B cell (primary cell): ENCODE measurements at regions not wholly inside any gene's neighbourhood (a gene's known extent, or its start where the extent isn't known, plus 50 kb on each side); places are given as distances from the start of the nearest gene placed in this dataset.
A peak's percentile ranks its signal among the peaks of the same experiment; 100 is the strongest.

Source experiments
- ATAC-seq: fragments of 200-7000 bp; cut with Tn5 transposase; one replicate; pipeline ENCODE4 v1.10.0; 2021; ENCODE audit warnings: low read depth, mild to moderate bottlenecking, moderate number of reproducible peaks, moderate library complexity
- CTCF ChIA-PET: fragments of 350-600 bp; sonication (Branson Sonifier 250); formaldehyde crosslinking; loops from one replicate; lab custom pipeline; 2021; ENCODE audit warnings: antibody characterized with exemption, inconsistent platforms; lab: Charles Lee
- POLR2A ChIA-PET: fragments of 350-600 bp; sonication (Branson Sonifier 250); formaldehyde crosslinking; loops from one replicate; lab custom pipeline; 2021; ENCODE audit warnings: antibody characterized with exemption; lab: Charles Lee
- DNase-seq: peaks from one replicate; pipeline ENCODE4 v3.0.0; 2013
- H2AFZ ChIP-seq: 2 replicates; pipeline ENCODE4 v1.6.1; 2012; ENCODE audit warnings: mild to moderate bottlenecking, low read depth, low read length; ENCODE audit not compliant: insufficient read depth, poor library complexity, severe bottlenecking
- H3K27ac ChIP-seq, 2 donors: 1 replicate in 1 of 2; 2 replicates in 1 of 2; pipeline ENCODE4 v1.5.1; 2012 to 2013; ENCODE audit warnings: low read length in 2 of 2, mild to moderate bottlenecking in 2 of 2, moderate library complexity in 1 of 2
- H3K27me3 ChIP-seq, 4 experiments: fragments of 200-600 bp in 1 of 4; sonication (generic) in 1 of 4; replicated peaks in 1 of 4; 1 replicate in 2 of 4; 2 replicates in 2 of 4; pipeline versions ENCODE4 v1.6.1 to v1.7.0; 2013 to 2016; ENCODE audit warnings: low read length in 3 of 4, mild to moderate bottlenecking in 2 of 4, mixed read lengths in 1 of 4, moderate library complexity in 1 of 4; ENCODE audit not compliant: insufficient read depth in 4 of 4, control insufficient read depth in 3 of 4; ENCODE audit errors: control extremely low read depth in 1 of 4
- H3K36me3 ChIP-seq, 2 experiments: replicated peaks in 1 of 2; 1 replicate in 1 of 2; 2 replicates in 1 of 2; pipeline versions ENCODE4 v1.6.1 to v1.7.1; 2013; ENCODE audit warnings: low read length in 1 of 2; ENCODE audit not compliant: insufficient read depth in 2 of 2, control insufficient read depth in 1 of 2; ENCODE audit errors: control extremely low read depth in 1 of 2, extremely low read depth in 1 of 2
- H3K4me1 ChIP-seq, 2 donors: fragments of 200-600 bp in 1 of 2; sonication (generic) in 1 of 2; 1 replicate in 1 of 2; 2 replicates in 1 of 2; pipeline versions ENCODE4 v1.5.1 to v1.6.1; 2013 to 2017; ENCODE audit warnings: low read length in 2 of 2; ENCODE audit not compliant: control insufficient read depth in 2 of 2, insufficient read depth in 2 of 2
- H3K4me2 ChIP-seq: replicated peaks from 2 replicates; pipeline ENCODE3; 2012; ENCODE audit warnings: mild to moderate bottlenecking, low read depth, low read length; ENCODE audit not compliant: poor library complexity, severe bottlenecking
- H3K4me3 ChIP-seq, 5 experiments: fragments of 200-600 bp in 1 of 5; sonication (generic) in 1 of 5; 1 replicate in 3 of 5; 2 replicates in 2 of 5; pipeline versions ENCODE4 v1.5.1 to v1.7.0; 2011 to 2016; ENCODE audit warnings: low read length in 4 of 5, mild to moderate bottlenecking in 4 of 5, low read depth in 2 of 5, control low read depth in 1 of 5, moderate library complexity in 1 of 5; ENCODE audit not compliant: insufficient read depth in 1 of 5; ENCODE audit errors: control extremely low read depth in 1 of 5, extremely low read depth in 1 of 5
- H3K79me2 ChIP-seq: fragments of 200-600 bp; sonication (generic); one replicate; pipeline ENCODE4 v1.6.0; 2016; ENCODE audit warnings: low read length; ENCODE audit not compliant: control insufficient read depth, insufficient read depth
- H3K9ac ChIP-seq: fragments of 200-600 bp; sonication (generic); 2 replicates; pipeline ENCODE4 v1.6.1; 2017; ENCODE audit warnings: mild to moderate bottlenecking, low read length, moderate library complexity
- H3K9me3 ChIP-seq, 3 donors: one replicate each; pipeline versions ENCODE4 v1.6.1 to v1.7.1; 2013; ENCODE audit warnings: low read length in 2 of 3; ENCODE audit not compliant: control insufficient read depth in 2 of 3, insufficient read depth in 1 of 3; ENCODE audit errors: control extremely low read depth in 1 of 3
- H4K20me1 ChIP-seq: 2 replicates; pipeline ENCODE4 v1.6.0; 2012; ENCODE audit warnings: mild to moderate bottlenecking, low read length; ENCODE audit not compliant: insufficient read depth, control insufficient read depth, poor library complexity, severe bottlenecking
- H3K27ac Mint-ChIP-seq: one replicate; pipeline ENCODE4 v1.8.0; 2021; ENCODE audit warnings: mixed read lengths
- H3K27me3 Mint-ChIP-seq: one replicate; pipeline ENCODE4 v1.8.0; 2021; ENCODE audit warnings: mixed read lengths
- H3K4me1 Mint-ChIP-seq: one replicate; pipeline ENCODE4 v1.8.0; 2021; ENCODE audit warnings: mixed read lengths
- H3K4me3 Mint-ChIP-seq: one replicate; pipeline ENCODE4 v1.8.0; 2021; ENCODE audit warnings: mixed read lengths
- H3K9me3 Mint-ChIP-seq: one replicate; pipeline ENCODE4 v1.8.0; 2022; ENCODE audit warnings: mixed read lengths; ENCODE audit not compliant: insufficient read depth
- EZH2 ChIP-seq: IDR thresholded peaks from 2 replicates; pipeline ENCODE4 v1.6.1; 2012; ENCODE audit warnings: borderline replicate concordance, low read depth, mild to moderate bottlenecking, moderate library complexity, low read length; ENCODE audit not compliant: insufficient read depth, poor library complexity, severe bottlenecking
- WGBS: methylation state at CpG from one replicate; pipeline ENCODE4 v1.1.5; 2013; ENCODE audit warnings: missing lambda C conversion rate; ENCODE audit not compliant: insufficient coverage; 5-methylcytosine and 5-hydroxymethylcytosine counted together
- intact Hi-C: fragments of 100-400 bp; cut with micrococcal nuclease; formaldehyde crosslinking; loops from one replicate; pipeline ENCODE4 v1.10.0; 2022
- TF ChIP-seq, protein P1 (sequence below): fragments of 200-600 bp; IDR thresholded peaks from one replicate; pipeline ENCODE4 v1.8.0; 2022; ENCODE audit warnings: antibody characterized with exemption, mild to moderate bottlenecking

DNA sequence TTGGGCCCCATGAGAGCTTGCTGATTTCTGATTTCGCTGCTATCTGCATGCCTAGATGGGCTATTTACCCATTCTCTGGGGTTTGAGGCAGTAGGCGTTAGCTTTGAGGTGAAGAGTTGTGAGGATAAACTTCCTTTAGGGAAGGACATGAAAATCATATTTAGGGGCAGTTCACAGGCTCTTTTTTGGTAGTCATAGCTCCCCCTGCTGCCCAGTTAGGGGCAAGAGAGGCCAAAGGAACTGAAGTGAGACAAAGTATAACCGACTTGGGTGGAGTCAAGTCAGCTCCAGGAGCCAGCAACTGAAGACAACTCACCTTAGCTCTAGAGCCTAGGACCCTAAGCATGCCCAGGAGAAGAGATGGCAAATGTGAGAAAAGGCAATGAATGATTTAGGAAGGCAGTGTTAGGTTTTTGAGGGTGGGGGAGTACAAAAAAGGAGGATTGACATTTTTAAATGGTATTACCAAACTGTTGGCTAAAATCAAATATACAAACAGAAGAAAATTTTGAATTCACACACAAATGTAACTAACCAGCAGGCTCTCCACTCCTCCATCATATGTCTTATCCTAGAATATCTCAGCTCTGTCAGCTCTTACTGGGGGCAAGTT, 625.2 kb downstream of the LMO4 start:
- no peak for TF ChIP-seq EZH2
- TF ChIP-seq, protein P1, sequence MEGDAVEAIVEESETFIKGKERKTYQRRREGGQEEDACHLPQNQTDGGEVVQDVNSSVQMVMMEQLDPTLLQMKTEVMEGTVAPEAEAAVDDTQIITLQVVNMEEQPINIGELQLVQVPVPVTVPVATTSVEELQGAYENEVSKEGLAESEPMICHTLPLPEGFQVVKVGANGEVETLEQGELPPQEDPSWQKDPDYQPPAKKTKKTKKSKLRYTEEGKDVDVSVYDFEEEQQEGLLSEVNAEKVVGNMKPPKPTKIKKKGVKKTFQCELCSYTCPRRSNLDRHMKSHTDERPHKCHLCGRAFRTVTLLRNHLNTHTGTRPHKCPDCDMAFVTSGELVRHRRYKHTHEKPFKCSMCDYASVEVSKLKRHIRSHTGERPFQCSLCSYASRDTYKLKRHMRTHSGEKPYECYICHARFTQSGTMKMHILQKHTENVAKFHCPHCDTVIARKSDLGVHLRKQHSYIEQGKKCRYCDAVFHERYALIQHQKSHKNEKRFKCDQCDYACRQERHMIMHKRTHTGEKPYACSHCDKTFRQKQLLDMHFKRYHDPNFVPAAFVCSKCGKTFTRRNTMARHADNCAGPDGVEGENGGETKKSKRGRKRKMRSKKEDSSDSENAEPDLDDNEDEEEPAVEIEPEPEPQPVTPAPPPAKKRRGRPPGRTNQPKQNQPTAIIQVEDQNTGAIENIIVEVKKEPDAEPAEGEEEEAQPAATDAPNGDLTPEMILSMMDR, result peak; percentile 89
- POLR2A ChIA-PET, result no interaction called here
- no peak overlapping the region for H2AFZ ChIP-seq

DNA sequence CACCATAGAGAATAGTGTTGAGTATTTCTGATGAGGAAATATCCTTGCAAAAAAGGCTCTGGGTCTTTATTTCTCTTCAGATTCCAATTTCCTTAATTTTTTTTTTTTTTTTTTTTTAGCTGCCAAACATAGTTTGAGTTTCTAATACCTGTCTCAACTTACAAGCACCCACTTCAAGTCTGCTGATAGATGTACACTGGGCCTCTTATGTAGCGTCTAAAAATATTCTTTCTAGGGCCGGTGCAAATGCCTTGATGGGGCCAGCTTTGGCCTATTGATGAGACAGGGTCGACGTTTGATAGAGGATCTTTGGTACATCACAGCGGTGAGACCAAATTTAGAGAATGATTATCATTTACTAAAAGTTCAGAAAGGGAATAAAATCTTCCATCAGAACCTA, 626.4 kb downstream of the LMO4 start:
- CTCF ChIA-PET, result interaction anchor here (0.6 to 7.6 kb wide), 7 partner anchors 62 to 1617 kb away, joined by 3 to 151 read pairs (median 5); partner anchors contain the start of gene LMO4
- Mint-ChIP-seq H3K27ac (no peak overlapping the region), H3K9me3 (no peaks in the 10 kb centered on the region), H3K4me3 (no peak overlapping the region), H3K27me3 (no peaks in the 10 kb centered on the region), H3K4me1 (peaks cover 20% of the 10 kb centered on the region)
- H3K9ac ChIP-seq, result no peak overlapping the region
- TF ChIP-seq EZH2, result no peak
- TF ChIP-seq, protein P1, result no peak
- no peaks in the 10 kb centered on the region for H3K9me3 ChIP-seq
- POLR2A ChIA-PET, result no interaction called here
- peaks cover 16 to 17% of the 10 kb centered on the region in 2 donors for H3K4me1 ChIP-seq
- H3K36me3 ChIP-seq, result no peaks in the 10 kb centered on the region
- DNase-seq (no peak), ATAC-seq (no peak)
- no peak overlapping the region for H3K27ac ChIP-seq
- no CpG with 5 or more reads among the region's 5 CpGs for WGBS
- no peak overlapping the region for H3K4me2 ChIP-seq
- H3K4me3 ChIP-seq, result no peak overlapping the region
- no peaks in the 10 kb centered on the region for H4K20me1 ChIP-seq
- no peaks in the 10 kb centered on the region for H3K79me2 ChIP-seq
- H3K27me3 ChIP-seq, result no peaks in the 10 kb centered on the region
- H2AFZ ChIP-seq, result no peak overlapping the region
- intact Hi-C loops, result loop anchor here (10.0 kb wide), 1 partner anchor 140 kb away; no protein-coding TSS in a partner anchor

More for the DNA sequence above, 625.2 kb downstream of the LMO4 start:
- ATAC-seq (peak; percentile 82), DNase-seq (peak; percentile 80)
- Histone ChIP-seq H3K79me2 (no peaks in the 10 kb centered on the region), H4K20me1 (no peaks in the 10 kb centered on the region), H3K4me3 (no peak overlapping the region), H3K4me2 (no peak overlapping the region), H3K4me1 (peaks cover 16 to 17% of the 10 kb centered on the region in 2 donors), H3K27me3 (no peaks in the 10 kb centered on the region), H3K36me3 (no peaks in the 10 kb centered on the region), H3K9me3 (no peaks in the 10 kb centered on the region), H3K9ac (no peak overlapping the region), H3K27ac (no peak overlapping the region)
- 10% methylated on average over 2 of the region's 3 CpGs for WGBS
- Mint-ChIP-seq H3K4me3 (no peak overlapping the region), H3K27me3 (no peaks in the 10 kb centered on the region), H3K9me3 (no peaks in the 10 kb centered on the region), H3K27ac (no peak overlapping the region), H3K4me1 (peaks cover 20% of the 10 kb centered on the region)
- CTCF ChIA-PET, result interaction anchor here (0.6 to 7.6 kb wide), 52 partner anchors 9 to 1645 kb away, joined by 3 to 151 read pairs (median 4); partner anchors contain the start of gene LMO4
- intact Hi-C loops, result loop anchor here (1.0 to 10.0 kb wide), 2 partner anchors 139 to 628 kb away; no protein-coding TSS in a partner anchor
